CD4-positive, alpha-beta T cell treated with Interleukin-4 for 4 hours (primary cell): ENCODE measurements at regions not wholly inside any gene's neighbourhood (a gene's known extent, or its start where the extent isn't known, plus 50 kb on each side); places are given as distances from the start of the nearest gene placed in this dataset.
"Not testable (repeated sequence)": the region's sequence is repeated elsewhere in the genome, so short reads cannot be mapped to it uniquely, and the experiment has no call there.

Experiments
- DNase-seq: peaks from one replicate; pipeline ENCODE4 v3.0.0-alpha.2; 2020

GRCh38 chr6:131336596-131336995 is 201.3 kb downstream of the AKAP7 start:
- DNase-seq = no peak

DNA sequence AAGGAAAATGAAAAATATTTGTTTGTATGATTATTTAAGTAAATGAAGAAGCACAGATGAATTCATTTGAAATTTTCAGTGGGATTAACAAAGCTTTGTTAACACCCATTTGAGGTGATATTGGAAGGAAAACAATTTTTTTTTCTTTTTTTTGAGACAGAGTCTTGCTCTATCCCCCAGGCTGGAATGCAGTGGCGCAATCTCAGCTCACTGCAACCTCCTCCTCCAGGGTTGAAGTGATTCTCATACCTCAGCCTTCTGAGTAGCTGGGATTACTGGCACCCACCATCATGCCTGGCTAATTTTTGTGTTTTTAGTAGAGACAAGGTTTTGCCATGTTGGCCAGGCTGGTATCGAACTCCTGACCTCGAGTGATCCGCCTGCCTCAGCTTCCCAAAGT is 211.6 kb downstream of the AKAP7 start:
- not testable (repeated sequence) for DNase-seq

GRCh38 chr6:131348572-131348971 is 213.3 kb downstream of the AKAP7 start:
- DNase-seq = no peak

DNA sequence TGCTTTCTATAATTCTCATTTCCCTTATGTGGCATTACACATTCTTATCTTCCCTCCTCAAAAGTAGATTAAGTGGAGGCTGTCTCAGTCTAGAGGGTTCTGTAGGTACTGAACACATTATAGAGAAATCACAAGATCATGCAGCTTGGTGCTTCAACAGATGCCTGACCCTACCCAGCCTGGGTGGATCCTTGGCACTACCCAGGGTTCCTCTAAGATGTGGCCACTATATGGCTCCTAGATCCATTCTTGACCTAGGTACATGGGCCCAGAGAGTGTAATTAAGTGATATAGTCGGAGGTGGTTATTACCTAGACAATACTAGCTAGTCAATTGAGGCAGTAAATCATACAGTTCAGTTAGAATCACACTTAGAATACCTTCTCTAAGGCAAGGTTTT is 213.9 kb downstream of the AKAP7 start:
- no peak for DNase-seq

DNA sequence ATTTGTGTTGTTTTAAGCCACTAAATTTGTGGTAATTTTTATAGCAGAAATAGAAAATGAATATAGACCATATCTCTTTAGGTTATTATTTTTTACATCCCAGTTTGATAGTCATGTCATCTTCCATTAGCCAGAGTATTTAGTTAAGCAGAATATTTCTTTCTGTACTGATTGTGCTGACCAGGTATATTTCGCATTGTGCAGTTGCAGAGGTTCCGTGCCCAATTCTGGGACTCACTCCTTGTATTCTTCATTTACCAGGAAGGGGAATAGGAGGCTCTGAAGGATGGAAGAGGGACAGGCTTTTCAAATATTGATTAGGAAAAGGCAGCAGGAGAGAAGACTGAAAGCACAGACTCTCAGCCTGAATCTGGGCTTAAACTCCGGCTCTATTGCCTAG is 217.8 kb downstream of the AKAP7 start:
- DNase-seq = no peak

GRCh38 chr6:131353876-131354275 is 218.6 kb downstream of the AKAP7 start:
- no peak for DNase-seq

DNA sequence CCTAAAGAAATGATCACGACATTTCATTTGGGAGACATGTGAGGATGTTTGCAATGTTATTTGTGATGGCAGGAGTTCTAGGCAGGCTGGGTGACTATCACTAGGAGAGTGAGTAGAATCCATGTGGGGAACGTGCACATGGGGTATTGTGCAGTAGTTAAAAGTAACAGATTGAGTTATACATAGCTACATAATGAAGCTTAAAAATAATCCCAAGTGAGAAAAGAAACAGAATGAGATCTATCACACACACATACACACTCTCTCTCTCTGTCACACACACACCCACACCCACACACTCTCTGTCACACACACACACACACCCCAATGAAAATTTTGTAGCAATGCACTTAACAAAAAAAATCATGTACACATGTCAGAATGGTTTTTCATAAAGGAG is 218.7 kb upstream of the ARG1 start:
- DNase-seq = no peak

GRCh38 chr6:131356161-131356560 is 216.9 kb upstream of the ARG1 start:
- DNase-seq = no peak

DNA sequence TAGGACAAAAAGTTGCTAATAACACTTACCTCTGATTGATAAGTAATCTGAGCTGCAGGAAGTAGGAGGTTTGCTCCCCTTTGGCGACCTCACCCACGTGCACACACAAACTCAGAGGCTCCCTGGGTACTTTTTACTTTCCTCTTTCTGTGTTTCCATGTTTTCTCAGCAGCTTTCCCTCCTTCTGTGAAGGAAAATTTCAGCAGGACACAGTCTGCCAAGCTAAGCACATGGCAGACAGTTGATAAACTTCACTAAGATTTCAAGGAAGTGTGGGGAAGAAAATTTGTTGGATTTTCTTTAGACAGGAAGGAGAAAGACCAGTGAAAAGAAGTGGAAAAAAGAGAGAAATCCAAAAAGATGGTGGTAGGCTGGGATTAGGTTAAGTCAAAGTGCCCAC is 215.5 kb upstream of the ARG1 start:
- no peak for DNase-seq

- DNase-seq = no peak
Measured at GRCh38 chr6:131362070-131362469, 211.0 kb upstream of the ARG1 start.

DNA sequence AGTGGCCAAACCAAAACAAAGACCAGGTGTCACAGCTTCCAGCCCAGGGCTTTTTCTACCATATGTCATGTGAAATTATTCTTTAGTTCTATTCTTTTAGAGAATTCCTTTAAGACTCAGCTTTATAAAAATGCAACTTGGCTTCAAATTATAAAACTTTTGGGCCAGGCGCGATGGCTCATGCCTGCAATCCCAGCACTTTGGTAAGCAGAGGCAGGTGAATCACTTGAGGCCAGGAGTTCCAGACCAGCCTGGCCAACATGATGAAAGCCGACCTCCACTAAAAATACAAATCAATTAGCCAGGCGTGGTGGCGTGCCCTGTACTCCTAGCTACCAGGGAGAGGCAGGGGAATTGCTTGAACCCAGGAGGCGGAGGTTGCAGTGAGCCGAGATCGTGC is 210.3 kb upstream of the ARG1 start:
- no peak for DNase-seq

DNA sequence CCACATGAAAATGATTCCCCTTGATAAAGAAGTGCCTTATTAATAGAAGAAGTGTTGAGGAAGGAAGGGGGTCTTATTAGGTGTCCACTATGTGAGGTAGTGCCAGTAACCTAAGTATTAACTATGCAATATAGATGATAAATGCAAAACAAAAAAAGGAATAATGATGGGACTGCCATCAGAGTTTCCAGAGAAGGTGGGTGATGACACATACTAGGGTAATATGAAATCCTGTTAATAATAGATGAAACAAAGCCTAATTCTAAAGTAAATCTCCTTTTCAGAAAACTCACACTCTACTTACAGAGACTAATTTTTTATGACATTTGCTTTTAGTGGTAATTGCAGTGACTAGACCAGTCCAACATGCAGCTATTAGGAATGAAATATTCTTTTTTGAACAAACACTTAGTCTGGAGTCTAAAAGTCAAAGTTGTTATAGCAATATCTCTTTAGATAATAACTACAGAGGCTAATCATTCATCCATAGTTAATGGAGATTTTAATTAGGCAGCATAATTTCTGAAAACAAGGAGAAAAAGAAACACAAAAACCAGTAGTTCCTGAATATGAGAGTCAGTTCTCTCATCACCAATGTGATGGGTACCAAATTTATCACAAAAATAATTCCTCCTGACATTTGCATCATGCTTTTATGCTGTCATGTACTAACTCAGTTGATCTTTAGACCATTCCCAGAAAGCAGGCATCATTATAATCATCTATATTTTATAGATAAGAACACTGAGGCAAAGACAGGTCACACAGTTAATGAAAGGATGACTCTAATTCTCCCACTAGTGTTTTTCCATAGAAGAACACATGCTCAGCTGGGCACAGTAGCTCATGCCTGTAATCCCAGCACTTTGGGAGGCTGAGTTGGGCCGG is 208.8 kb upstream of the ARG1 start:
- no peak for DNase-seq

DNA sequence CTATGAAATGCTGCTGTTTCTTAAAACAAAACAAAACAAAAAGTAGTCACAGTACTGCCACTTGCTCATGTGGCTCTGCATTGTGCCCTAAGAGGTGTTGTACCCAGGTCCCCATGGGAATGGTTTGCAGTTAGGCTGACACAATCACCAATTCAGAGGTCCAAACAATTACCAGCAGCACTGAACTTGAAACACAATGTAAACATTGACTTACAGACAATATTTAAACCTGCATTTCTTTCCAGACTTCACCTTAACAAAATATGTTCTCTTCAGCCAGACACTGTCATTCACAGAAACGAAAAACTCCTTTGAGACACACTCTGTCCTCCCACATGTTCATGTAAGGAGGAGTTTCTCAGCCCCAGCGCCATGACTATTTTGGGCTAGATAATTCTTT is 206.8 kb upstream of the ARG1 start:
- no peak for DNase-seq

DNA sequence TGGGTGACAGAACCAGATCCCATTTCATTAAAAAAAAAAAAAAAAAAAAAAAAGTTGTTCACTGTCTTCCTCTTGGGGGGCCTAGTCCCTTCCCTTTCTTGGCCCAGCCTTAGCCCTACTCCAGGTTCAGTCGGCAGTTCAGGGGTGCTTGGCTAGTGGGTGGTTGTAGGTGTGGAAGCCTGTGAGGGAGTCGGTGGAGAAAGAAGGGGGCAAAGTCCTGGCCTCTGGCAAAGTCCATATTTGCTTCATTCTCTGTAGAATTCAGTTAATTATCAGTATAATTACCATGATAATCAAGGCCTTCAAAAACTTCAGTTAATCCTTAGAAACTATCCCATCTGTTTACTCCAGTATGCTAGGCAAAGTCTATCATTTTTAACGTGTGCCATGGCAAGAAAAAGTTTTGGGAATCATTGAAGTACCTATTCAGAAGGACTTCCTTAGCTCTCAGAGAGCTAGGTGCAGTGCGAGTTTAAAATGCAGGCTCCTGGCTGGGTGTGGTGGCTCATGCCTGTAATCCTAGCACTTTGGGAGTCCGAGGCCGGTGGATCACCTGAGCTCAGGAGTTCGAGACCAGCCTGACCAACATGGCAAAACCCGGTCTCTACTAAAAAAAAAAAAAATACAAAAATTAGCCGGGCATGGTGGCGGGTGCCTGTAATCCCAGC is 205.7 kb upstream of the ARG1 start:
- no peak for DNase-seq

DNA sequence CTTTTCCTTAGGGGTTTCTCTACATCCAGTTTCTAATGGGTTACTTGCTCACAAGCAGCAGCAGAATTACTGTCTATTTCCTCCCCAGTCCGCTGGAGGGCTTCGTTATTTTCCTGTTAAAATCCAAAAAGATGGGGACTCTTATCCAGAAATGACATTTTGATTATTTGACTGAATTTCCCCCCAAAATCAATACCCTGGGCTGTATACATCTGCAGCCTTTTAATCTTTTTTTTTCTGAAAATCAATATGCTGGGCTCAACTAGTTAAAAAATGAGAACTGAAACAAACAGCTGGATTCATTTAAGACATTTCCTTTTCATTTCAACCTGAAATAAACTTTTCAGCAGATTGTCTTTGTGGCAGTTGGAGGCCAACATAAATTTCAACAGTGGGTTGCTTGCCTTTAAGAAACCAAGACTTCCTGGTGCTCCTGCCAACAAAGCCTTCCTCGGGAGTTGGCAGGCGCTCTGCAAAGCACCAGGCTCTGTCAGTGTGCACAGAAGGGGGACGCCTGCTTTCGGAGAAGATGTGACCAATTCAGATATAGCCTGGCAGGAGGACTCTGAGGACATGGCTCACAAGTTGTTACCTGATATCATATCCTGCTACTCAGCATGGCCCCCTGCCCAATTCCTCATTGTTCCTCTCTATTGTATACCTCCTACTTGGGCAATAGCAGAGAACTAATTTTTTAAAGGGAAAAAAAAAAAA is 204.7 kb upstream of the ARG1 start:
- no peak for DNase-seq

- no peak for DNase-seq
Measured at GRCh38 chr6:131372535-131372934, 200.5 kb upstream of the ARG1 start.

GRCh38 chr6:131377112-131377705 is 195.8 kb upstream of the ARG1 start:
- DNase-seq = no peak

- no peak for DNase-seq
Measured at GRCh38 chr6:131378874-131379273, 194.2 kb upstream of the ARG1 start.

- no peak for DNase-seq
Measured at GRCh38 chr6:131379948-131380347, 193.1 kb upstream of the ARG1 start.

DNA sequence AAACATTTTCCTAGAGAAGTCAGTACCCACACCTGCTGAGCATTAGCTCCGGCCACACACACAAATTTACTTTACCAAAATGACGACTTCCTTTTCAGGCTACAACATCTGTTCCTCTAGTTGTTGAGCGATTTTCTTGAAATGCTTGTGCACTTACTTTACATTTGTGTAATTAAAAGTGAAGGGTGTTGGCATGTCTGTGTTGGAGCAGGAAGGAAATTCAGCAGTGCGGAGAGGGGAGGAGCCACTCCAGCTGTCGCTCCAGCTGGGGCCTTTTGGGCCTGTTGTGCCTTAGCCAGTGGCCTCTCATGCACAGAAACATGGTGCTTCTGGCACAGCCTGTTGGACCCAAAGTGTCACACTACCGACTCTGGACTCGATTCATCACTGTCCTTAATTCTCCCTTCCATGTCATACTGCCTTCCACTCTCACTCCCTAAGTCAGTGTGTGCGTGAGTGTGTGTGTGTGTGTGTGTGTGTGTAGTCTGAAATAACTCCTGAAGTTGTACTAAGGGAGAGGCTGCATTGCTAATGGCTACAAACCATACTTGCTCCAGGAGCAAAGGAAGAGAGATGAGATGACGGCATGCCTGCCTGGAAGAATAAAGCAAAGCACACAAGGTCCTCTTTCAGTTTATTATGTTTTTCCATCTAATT is 191.8 kb upstream of the ARG1 start:
- no peak for DNase-seq

DNA sequence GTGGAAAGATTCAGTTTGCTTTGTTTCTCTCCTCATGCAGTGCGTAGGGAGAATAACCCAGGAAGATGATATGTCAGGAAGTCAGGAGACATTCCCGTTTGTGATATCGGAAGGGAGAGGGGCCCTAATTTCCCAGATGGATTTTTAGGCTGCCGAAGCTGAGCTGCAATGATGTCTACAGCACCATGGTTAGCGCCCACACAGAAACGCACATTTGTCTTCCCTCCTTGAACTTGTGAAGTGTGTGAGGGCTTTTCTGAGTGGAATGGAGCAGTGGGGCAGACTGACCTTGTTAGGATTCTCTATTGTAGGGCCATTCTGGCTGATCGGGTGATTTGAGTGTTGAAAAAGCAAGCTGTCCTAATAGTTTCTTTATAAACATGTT is 191.3 kb upstream of the ARG1 start:
- DNase-seq = no peak

DNA sequence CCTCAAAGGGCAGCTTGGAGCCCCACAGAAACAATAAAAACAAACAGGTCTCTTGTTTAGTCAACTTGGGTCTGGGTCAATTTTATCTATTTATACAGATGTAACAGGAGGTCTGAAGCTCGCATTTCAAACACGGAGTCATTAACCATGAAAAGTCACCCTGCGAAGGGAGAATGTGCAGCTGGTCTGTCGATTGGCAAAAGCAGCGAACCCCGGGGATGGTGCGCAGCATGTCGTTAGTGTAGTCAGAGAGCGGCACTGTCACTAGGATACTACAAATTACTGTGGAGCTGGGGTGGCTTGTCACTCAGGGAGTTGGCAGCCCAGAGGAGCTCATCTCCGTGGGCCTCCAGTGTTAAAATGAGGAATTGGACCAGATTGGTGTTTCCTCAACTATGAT is 190.4 kb upstream of the ARG1 start:
- no peak for DNase-seq
